ENCODE measurements at regions not wholly inside any gene's neighbourhood (a gene's known extent, or its start where the extent isn't known, plus 50 kb on each side); places are given as distances from the start of the nearest gene placed in this dataset.

GRCh38 chrX:123809854-123810375 lies 49.9 kb upstream of the XIAP start:
- TF ChIP-seq POLR2A (IDR thresholded peaks at IDR 0.05; ENCODE audit: low read length) = no peak
- TF ChIP-seq GATA1 (IDR thresholded peaks at IDR 0.05; ENCODE audit: low read depth, low read length) = no peak
